B cell (primary cell): ENCODE measurements at regions not wholly inside any gene's neighbourhood (a gene's known extent, or its start where the extent isn't known, plus 50 kb on each side); places are given as distances from the start of the nearest gene placed in this dataset.

Source experiments
- CTCF ChIP-seq: fragments of 200-600 bp; IDR thresholded peaks from one replicate; pipeline ENCODE4 v1.8.0; 2022; ENCODE audit warnings: antibody characterized with exemption, mild to moderate bottlenecking
- EZH2 ChIP-seq: IDR thresholded peaks from 2 replicates; pipeline ENCODE4 v1.6.1; 2012; ENCODE audit warnings: borderline replicate concordance, low read depth, mild to moderate bottlenecking, moderate library complexity, low read length; ENCODE audit not compliant: insufficient read depth, poor library complexity, severe bottlenecking

GRCh38 chr3:83426300-83426699, 1532.5 kb upstream of the CADM2 start:
- no peak for TF ChIP-seq EZH2
- TF ChIP-seq CTCF: no peak
